GM18511 (cell line): ENCODE measurements at regions not wholly inside any gene's neighbourhood (a gene's known extent, or its start where the extent isn't known, plus 50 kb on each side); places are given as distances from the start of the nearest gene placed in this dataset.
"Not testable (repeated sequence)": the region's sequence is repeated elsewhere in the genome, so short reads cannot be mapped to it uniquely, and the experiment has no call there.

Source experiments
- ATAC-seq: cut with Tn5 transposase; IDR thresholded peaks from one replicate; pipeline ENCODE4 v1.9.1; 2021; ENCODE audit warnings: mild to moderate bottlenecking, moderate library complexity; ENCODE audit not compliant: unreplicated experiment

GRCh38 chr5:77910602-77911188 lies 134.6 kb upstream of the TBCA start:
- ATAC-seq = no peak

GRCh38 chr5:77909237-77909636 lies 133.1 kb upstream of the TBCA start:
- no peak for ATAC-seq

GRCh38 chr5:77908787-77909186 lies 132.6 kb upstream of the TBCA start:
- ATAC-seq = no peak

- ATAC-seq = no peak
Observed at GRCh38 chr5:77907786-77908185, 131.6 kb upstream of the TBCA start.

- ATAC-seq = no peak
Observed at GRCh38 chr5:77906806-77907205, 130.7 kb upstream of the TBCA start.

GRCh38 chr5:77904362-77904761 lies 128.2 kb upstream of the TBCA start:
- ATAC-seq = no peak

- ATAC-seq = no peak
Observed at GRCh38 chr5:77900691-77901090, 124.6 kb upstream of the TBCA start.

- no peak for ATAC-seq
Observed at GRCh38 chr5:77898385-77898784, 122.2 kb upstream of the TBCA start.

- ATAC-seq = no peak
Observed at GRCh38 chr5:77896338-77896737, 120.2 kb upstream of the TBCA start.

- not testable (repeated sequence) for ATAC-seq
Observed at GRCh38 chr5:77894103-77894502, 118.0 kb upstream of the TBCA start.

GRCh38 chr5:77893225-77893860 lies 117.2 kb upstream of the TBCA start:
- no peak for ATAC-seq

GRCh38 chr5:77892061-77893010 lies 116.2 kb upstream of the TBCA start:
- ATAC-seq = no peak

GRCh38 chr5:77885519-77885918 lies 109.4 kb upstream of the TBCA start:
- no peak for ATAC-seq

- no peak for ATAC-seq
Observed at GRCh38 chr5:77882670-77883257, 106.6 kb upstream of the TBCA start.

GRCh38 chr5:77881528-77881927 lies 105.4 kb upstream of the TBCA start:
- ATAC-seq = no peak

GRCh38 chr5:77877516-77878355 lies 101.6 kb upstream of the TBCA start:
- no peak for ATAC-seq

- ATAC-seq = no peak
Observed at GRCh38 chr5:77876862-77877502, 100.8 kb upstream of the TBCA start.

- no peak for ATAC-seq
Observed at GRCh38 chr5:77876316-77876715, 100.2 kb upstream of the TBCA start.

GRCh38 chr5:77874691-77875090 lies 98.6 kb upstream of the TBCA start:
- no peak for ATAC-seq

- ATAC-seq = no peak
Observed at GRCh38 chr5:77873239-77873638, 97.1 kb upstream of the TBCA start.
